MCF 10A (cell line): ENCODE measurements at regions not wholly inside any gene's neighbourhood (a gene's known extent, or its start where the extent isn't known, plus 50 kb on each side); places are given as distances from the start of the nearest gene placed in this dataset.

Experiments used
- BruUV-seq: library from RNA; stranded (reverse); fragments of 400-500 nt; replicated peaks from 2 replicates; lab custom pipeline; 2021; lab: Mats Ljungman, UMichigan
- CTCF ChIA-PET: fragments of 300-600 bp; sonication (Branson Sonifier 250); formaldehyde crosslinking; extraction: SDS; loops from one replicate; lab custom pipeline; 2021; ENCODE audit warnings: antibody characterized with exemption, inconsistent platforms; lab: Yijun Ruan, JAX
- POLR2A ChIA-PET: fragments of 300-600, 350-650 bp; sonication (Branson Sonifier 250); formaldehyde crosslinking; extraction: SDS; loops from one replicate; lab custom pipeline; 2020; ENCODE audit warnings: antibody characterized with exemption, inconsistent platforms; lab: Yijun Ruan, JAX
- DNase-seq: peaks from one replicate; pipeline ENCODE4 v3.0.0-alpha.2; 2018; ENCODE audit not compliant: unreplicated experiment
- H3K27ac Mint-ChIP-seq: one replicate; pipeline ENCODE4 v1.8.0; 2022; ENCODE audit warnings: mild to moderate bottlenecking, low read depth, mixed read lengths; ENCODE audit not compliant: unreplicated experiment
- H3K27me3 Mint-ChIP-seq: one replicate; pipeline ENCODE4 v1.8.0; 2022; ENCODE audit warnings: mixed read lengths; ENCODE audit not compliant: insufficient read depth, unreplicated experiment
- H3K36me3 Mint-ChIP-seq: one replicate; pipeline ENCODE4 v1.8.0; 2022; ENCODE audit warnings: mild to moderate bottlenecking, moderate library complexity, mixed read lengths; ENCODE audit not compliant: insufficient read depth, unreplicated experiment
- H3K4me1 Mint-ChIP-seq: one replicate; pipeline ENCODE4 v1.8.0; 2022; ENCODE audit warnings: mixed read lengths; ENCODE audit not compliant: insufficient read depth, unreplicated experiment
- H3K4me3 Mint-ChIP-seq: one replicate; pipeline ENCODE4 v1.8.0; 2022; ENCODE audit warnings: mild to moderate bottlenecking, moderate library complexity, mixed read lengths; ENCODE audit not compliant: unreplicated experiment
- H3K9me3 Mint-ChIP-seq: one replicate; pipeline ENCODE4 v1.8.0; 2022; ENCODE audit warnings: mixed read lengths; ENCODE audit not compliant: unreplicated experiment
- intact Hi-C: fragments of 100-400 bp; cut with micrococcal nuclease; formaldehyde crosslinking; loops from 2 replicates; pipeline ENCODE4 v1.14.1; 2022
- TF ChIP-seq, protein P1 (sequence below): fragments of 200-600 bp; IDR thresholded peaks from one replicate; pipeline ENCODE4 v1.8.0; 2022; ENCODE audit warnings: antibody characterized with exemption, mild to moderate bottlenecking; ENCODE audit not compliant: unreplicated experiment

DNA sequence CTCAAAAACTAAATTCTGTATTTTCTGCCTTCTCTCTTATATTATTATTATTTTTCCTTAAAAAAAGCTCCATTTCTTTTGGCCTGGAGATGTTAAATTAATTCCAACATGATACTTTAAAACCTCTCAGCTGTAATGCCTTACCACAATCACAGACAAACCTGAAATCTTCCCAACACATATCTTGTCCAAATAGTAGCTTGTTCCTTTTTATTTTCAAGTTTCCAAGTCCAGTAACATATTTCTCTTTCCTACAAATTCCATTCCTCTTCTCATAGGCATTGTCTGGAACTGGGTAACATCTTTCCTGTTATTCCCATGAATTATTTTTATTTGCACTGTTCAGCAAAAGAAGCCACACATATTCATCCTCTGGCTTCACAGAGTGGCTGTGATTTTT, 137.0 kb downstream of the SLITRK6 start:
- no peak overlapping the region for H3K27ac Mint-ChIP-seq
- H3K36me3 Mint-ChIP-seq: no peaks in the 10 kb centered on the region
- ChIA-PET CTCF (interaction anchor here (0.5 to 0.6 kb wide), 2 partner anchors 380 to 525 kb away, joined by 3 read pairs; no protein-coding TSS in a partner anchor), POLR2A (no interaction called here)
- H3K4me1 Mint-ChIP-seq: peaks cover 21% of the 10 kb centered on the region
- DNase-seq: no peak
- no peak overlapping the region for H3K4me3 Mint-ChIP-seq
- intact Hi-C loops: no loop called here
- H3K27me3 Mint-ChIP-seq: no peaks in the 10 kb centered on the region
- no TSS peak for BruUV-seq
- H3K9me3 Mint-ChIP-seq: peaks cover 8% of the 10 kb centered on the region
- TF ChIP-seq, protein P1, sequence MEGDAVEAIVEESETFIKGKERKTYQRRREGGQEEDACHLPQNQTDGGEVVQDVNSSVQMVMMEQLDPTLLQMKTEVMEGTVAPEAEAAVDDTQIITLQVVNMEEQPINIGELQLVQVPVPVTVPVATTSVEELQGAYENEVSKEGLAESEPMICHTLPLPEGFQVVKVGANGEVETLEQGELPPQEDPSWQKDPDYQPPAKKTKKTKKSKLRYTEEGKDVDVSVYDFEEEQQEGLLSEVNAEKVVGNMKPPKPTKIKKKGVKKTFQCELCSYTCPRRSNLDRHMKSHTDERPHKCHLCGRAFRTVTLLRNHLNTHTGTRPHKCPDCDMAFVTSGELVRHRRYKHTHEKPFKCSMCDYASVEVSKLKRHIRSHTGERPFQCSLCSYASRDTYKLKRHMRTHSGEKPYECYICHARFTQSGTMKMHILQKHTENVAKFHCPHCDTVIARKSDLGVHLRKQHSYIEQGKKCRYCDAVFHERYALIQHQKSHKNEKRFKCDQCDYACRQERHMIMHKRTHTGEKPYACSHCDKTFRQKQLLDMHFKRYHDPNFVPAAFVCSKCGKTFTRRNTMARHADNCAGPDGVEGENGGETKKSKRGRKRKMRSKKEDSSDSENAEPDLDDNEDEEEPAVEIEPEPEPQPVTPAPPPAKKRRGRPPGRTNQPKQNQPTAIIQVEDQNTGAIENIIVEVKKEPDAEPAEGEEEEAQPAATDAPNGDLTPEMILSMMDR: no peak

- intact Hi-C loops: no loop called here
- TF ChIP-seq, protein P1: no peak
- ChIA-PET POLR2A (interaction anchor here (0.7 kb wide), 1 partner anchor 138 kb away, joined by 3 read pairs; no protein-coding TSS in a partner anchor), CTCF (interaction anchor here (0.5 kb wide), 1 partner anchor 525 kb away, joined by 3 read pairs; no protein-coding TSS in a partner anchor)
- H3K27me3 Mint-ChIP-seq: no peaks in the 10 kb centered on the region
- no peak for DNase-seq
- H3K27ac Mint-ChIP-seq: no peak overlapping the region
- H3K4me1 Mint-ChIP-seq: peaks cover 21% of the 10 kb centered on the region
- peaks cover 8% of the 10 kb centered on the region for H3K9me3 Mint-ChIP-seq
- no peaks in the 10 kb centered on the region for H3K36me3 Mint-ChIP-seq
- BruUV-seq: no TSS peak
- no peak overlapping the region for H3K4me3 Mint-ChIP-seq
These were observed 137.5 kb downstream of the SLITRK6 start for GRCh38 chr13:85661675-85662074.

- CTCF ChIA-PET: interaction anchor here (0.7 kb wide), 1 partner anchor 16 kb away, joined by 3 read pairs; no protein-coding TSS in a partner anchor
- POLR2A ChIA-PET: interaction anchor here (0.9 to 1.4 kb wide), 5 partner anchors 8 to 150 kb away, joined by 3 to 4 read pairs (median 3); partner anchors contain the start of gene SLITRK6
- H3K4me1 Mint-ChIP-seq: peaks cover 15% of the 10 kb centered on the region
- H3K27ac Mint-ChIP-seq: peak overlapping the region; percentile 33
- TF ChIP-seq, protein P1: no peak
- intact Hi-C loops: loop anchor here (1.0 to 5.0 kb wide), 2 partner anchors 58 to 138 kb away; partner anchors contain the start of gene SLITRK6
- H3K36me3 Mint-ChIP-seq: no peaks in the 10 kb centered on the region
- no TSS peak for BruUV-seq
- peaks cover 8% of the 10 kb centered on the region for H3K9me3 Mint-ChIP-seq
- H3K4me3 Mint-ChIP-seq: peak overlapping the region; percentile 13
- H3K27me3 Mint-ChIP-seq: no peaks in the 10 kb centered on the region
- peak; percentile 81 for DNase-seq
These were observed 139.7 kb downstream of the SLITRK6 start for GRCh38 chr13:85659493-85659892.

- ChIA-PET POLR2A (no interaction called here), CTCF (no interaction called here)
- H3K9me3 Mint-ChIP-seq: peaks cover 8% of the 10 kb centered on the region
- H3K4me3 Mint-ChIP-seq: no peak overlapping the region
- intact Hi-C loops: loop anchor here (5.0 kb wide), 1 partner anchor 139 kb away; the partner anchor contains the start of gene SLITRK6
- no peaks in the 10 kb centered on the region for H3K27me3 Mint-ChIP-seq
- no TSS peak for BruUV-seq
- TF ChIP-seq, protein P1: no peak
- no peak overlapping the region for H3K27ac Mint-ChIP-seq
- H3K36me3 Mint-ChIP-seq: no peaks in the 10 kb centered on the region
- H3K4me1 Mint-ChIP-seq: peaks cover 15% of the 10 kb centered on the region
- no peak for DNase-seq
These were observed 141.3 kb downstream of the SLITRK6 start for GRCh38 chr13:85657942-85658341.
